Activated naive CD4-positive, alpha-beta T cell treated with anti-CD3 and anti-CD28 coated beads, Interleukin-2, amount 10 ng/mL, durations not matched to agents 7 days and 5 days (primary cell): ENCODE measurements at regions not wholly inside any gene's neighbourhood (a gene's known extent, or its start where the extent isn't known, plus 50 kb on each side); places are given as distances from the start of the nearest gene placed in this dataset.
"Not testable (repeated sequence)": the region's sequence is repeated elsewhere in the genome, so short reads cannot be mapped to it uniquely, and the experiment has no call there.

Experiments
- CTCF ChIA-PET: fragments of 350-600 bp; sonication (Branson Sonifier 250); formaldehyde crosslinking; loops from one replicate; lab custom pipeline; 2021; ENCODE audit warnings: antibody characterized with exemption; lab: Charles Lee
- DNase-seq: peaks from one replicate; pipeline ENCODE4 v3.0.0-alpha.2; 2020
- H3K27ac Mint-ChIP-seq: one replicate; pipeline ENCODE4 v1.8.0; 2021; ENCODE audit warnings: mild to moderate bottlenecking, moderate library complexity, mixed read lengths
- H3K27me3 Mint-ChIP-seq: one replicate; pipeline ENCODE4 v1.8.0; 2021; ENCODE audit warnings: mild to moderate bottlenecking, mixed read lengths
- H3K36me3 Mint-ChIP-seq: one replicate; pipeline ENCODE4 v1.8.0; 2021; ENCODE audit warnings: mixed read lengths
- H3K4me1 Mint-ChIP-seq: one replicate; pipeline ENCODE4 v1.8.0; 2021; ENCODE audit warnings: mixed read lengths
- H3K4me3 Mint-ChIP-seq: one replicate; pipeline ENCODE4 v1.8.0; 2021; ENCODE audit warnings: mild to moderate bottlenecking, moderate library complexity, mixed read lengths
- H3K9me3 Mint-ChIP-seq: one replicate; pipeline ENCODE4 v1.8.0; 2021; ENCODE audit warnings: mixed read lengths

DNA sequence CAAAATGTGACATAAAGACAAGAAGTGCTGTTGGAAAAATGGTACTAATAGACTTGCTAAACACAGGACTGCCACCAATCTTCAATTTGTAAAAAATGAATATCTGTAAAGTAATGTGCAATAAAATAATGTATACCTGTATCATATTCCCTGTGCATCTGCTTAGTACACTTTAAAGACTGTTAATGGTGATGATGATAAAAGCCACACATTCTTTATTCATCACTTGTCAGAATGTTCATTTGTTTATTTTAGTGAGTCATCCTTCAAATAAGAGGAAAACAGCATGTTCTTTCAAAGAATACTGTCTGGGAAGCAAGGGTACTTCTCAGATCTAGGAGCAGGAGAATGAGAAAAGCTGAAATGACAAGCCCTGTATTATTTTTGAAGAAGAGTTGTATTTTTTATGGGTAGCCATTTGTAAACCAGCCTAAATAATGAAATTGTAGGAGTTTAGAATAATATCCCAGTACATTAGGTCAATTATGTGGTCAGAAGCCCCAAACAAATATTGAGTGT, 78.3 kb upstream of the PSMA6 start:
- H3K4me1 Mint-ChIP-seq: peaks cover 27% of the 10 kb centered on the region
- no peak for DNase-seq
- no peak overlapping the region for H3K27ac Mint-ChIP-seq
- CTCF ChIA-PET: interaction anchor here (1.3 to 2.3 kb wide), 5 partner anchors 12 to 205 kb away, joined by 3 to 20 read pairs (median 6); partner anchors contain the start of gene NFKBIA
- H3K4me3 Mint-ChIP-seq: no peak overlapping the region
- no peaks in the 10 kb centered on the region for H3K27me3 Mint-ChIP-seq
- H3K9me3 Mint-ChIP-seq: no peaks in the 10 kb centered on the region
- H3K36me3 Mint-ChIP-seq: peaks cover 15% of the 10 kb centered on the region

DNA sequence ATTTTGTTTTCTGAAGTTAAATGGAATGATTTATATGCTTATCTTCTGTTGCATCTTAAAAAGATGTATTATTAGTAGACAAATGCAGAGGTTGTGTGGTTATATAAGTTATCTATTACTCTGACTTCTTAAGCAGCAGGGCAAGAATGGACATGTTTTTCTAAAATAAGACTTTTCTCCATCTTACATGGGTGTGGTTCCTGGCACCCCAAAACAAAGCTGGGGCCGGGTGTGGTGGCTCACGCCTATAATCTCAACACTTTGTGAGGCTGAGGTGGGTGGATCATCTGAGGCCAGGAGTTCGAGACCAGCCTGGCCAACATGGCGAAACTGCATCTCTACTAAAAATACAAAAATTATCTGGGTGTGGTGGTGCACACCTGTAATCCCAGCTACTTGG, 77.8 kb upstream of the PSMA6 start:
- H3K27ac Mint-ChIP-seq, DNase-seq, H3K4me3 Mint-ChIP-seq, H3K27me3 Mint-ChIP-seq, H3K9me3 Mint-ChIP-seq: not testable (repeated sequence)
- CTCF ChIA-PET: interaction anchor here (0.7 to 2.3 kb wide), 16 partner anchors 11 to 206 kb away, joined by 3 to 20 read pairs (median 4); partner anchors contain the start of gene NFKBIA
- peaks cover 15% of the 10 kb centered on the region for H3K36me3 Mint-ChIP-seq
- H3K4me1 Mint-ChIP-seq: peaks cover 27% of the 10 kb centered on the region

DNA sequence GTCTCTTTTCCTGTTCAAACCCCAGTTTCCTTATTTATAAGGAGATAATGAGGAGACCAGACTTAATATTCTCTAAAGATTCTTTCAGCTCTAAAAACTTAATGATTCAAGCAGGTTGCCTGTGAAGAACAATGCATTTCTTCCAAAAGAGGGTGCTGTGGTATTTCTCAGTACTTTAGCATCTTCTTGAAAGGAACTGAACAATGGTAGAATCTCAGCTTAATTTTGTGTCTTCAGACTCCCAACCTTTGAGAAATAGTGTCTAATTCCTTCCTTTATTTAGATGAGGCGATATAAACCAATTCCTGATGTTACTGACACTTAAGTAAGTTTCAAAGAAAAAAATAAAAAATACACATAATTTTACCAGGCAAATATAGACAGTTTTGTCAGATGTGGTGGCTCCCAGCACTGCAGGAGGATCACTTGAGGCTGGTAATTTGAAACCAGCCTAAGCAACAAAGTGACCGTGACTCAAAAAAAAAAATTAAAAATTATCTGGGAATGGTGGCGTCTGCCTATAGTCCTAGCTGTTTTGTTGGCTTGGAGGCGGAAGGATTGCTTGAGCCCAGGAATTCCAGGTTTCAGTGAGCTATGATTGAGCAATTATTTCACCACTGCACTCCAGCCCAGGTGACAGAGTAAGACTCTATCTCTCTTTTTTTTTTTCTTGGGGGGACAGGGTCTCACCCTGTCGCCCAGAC, 76.9 kb upstream of the PSMA6 start:
- no peak for DNase-seq
- H3K27me3 Mint-ChIP-seq: no peaks in the 10 kb centered on the region
- H3K9me3 Mint-ChIP-seq: no peaks in the 10 kb centered on the region
- H3K27ac Mint-ChIP-seq: no peak overlapping the region
- H3K4me3 Mint-ChIP-seq: no peak overlapping the region
- H3K36me3 Mint-ChIP-seq: peaks cover 18% of the 10 kb centered on the region
- H3K4me1 Mint-ChIP-seq: peaks cover 24% of the 10 kb centered on the region
- CTCF ChIA-PET: interaction anchor here (0.6 to 2.3 kb wide), 23 partner anchors 10 to 449 kb away, joined by 3 to 20 read pairs (median 3); partner anchors contain the start of gene NFKBIA

DNA sequence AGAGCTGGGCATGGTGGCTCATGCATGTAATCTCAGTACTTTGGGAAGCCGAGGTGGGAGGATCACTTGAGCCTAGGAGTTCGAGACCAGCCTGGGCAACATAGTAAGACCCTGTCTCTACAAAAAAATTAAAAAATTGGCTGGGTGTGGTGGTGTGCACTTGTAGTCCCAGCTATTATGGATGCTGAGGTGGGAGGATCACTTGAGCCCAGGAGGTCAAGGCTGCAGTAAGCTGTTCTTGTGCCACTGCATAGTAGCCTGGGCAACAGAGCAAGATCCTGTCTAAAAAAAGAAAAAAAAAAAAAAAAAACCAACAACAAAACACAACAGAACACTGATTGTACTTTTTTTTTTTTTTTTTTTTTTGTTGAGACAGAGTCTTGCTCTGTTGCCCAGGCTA, 74.0 kb upstream of the PSMA6 start:
- H3K4me3 Mint-ChIP-seq, H3K27me3 Mint-ChIP-seq, H3K9me3 Mint-ChIP-seq, DNase-seq, H3K27ac Mint-ChIP-seq: not testable (repeated sequence)
- CTCF ChIA-PET: interaction anchor here (0.7 to 1.3 kb wide), 2 partner anchors 11 to 188 kb away, joined by 3 read pairs; no protein-coding TSS in a partner anchor
- H3K4me1 Mint-ChIP-seq: peaks cover 31% of the 10 kb centered on the region
- H3K36me3 Mint-ChIP-seq: peaks cover 26% of the 10 kb centered on the region

DNA sequence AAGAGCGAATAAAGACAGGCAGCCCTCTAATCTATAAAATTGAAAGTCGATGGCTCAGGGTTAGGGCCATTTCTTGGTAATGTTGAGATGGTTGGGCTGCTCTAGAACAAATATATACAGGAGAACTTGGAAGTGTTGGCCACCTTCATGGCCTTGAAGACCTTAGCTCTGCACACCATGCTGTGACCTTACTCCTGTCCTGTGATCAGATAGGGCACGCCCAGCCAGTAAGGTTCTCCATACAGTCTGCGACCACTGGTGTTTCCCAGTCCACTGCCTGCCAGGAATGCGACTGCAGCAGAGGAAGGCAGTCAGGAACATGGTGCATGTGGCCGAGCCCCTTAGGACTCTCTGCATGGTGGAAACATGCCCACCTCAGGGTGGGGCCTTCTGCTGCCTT, 73.2 kb upstream of the PSMA6 start:
- H3K4me1 Mint-ChIP-seq: peaks cover 25% of the 10 kb centered on the region
- H3K36me3 Mint-ChIP-seq: peaks cover 24% of the 10 kb centered on the region
- no peaks in the 10 kb centered on the region for H3K27me3 Mint-ChIP-seq
- CTCF ChIA-PET: no interaction called here
- no peak overlapping the region for H3K27ac Mint-ChIP-seq
- no peaks in the 10 kb centered on the region for H3K9me3 Mint-ChIP-seq
- H3K4me3 Mint-ChIP-seq: no peak overlapping the region
- no peak for DNase-seq

DNA sequence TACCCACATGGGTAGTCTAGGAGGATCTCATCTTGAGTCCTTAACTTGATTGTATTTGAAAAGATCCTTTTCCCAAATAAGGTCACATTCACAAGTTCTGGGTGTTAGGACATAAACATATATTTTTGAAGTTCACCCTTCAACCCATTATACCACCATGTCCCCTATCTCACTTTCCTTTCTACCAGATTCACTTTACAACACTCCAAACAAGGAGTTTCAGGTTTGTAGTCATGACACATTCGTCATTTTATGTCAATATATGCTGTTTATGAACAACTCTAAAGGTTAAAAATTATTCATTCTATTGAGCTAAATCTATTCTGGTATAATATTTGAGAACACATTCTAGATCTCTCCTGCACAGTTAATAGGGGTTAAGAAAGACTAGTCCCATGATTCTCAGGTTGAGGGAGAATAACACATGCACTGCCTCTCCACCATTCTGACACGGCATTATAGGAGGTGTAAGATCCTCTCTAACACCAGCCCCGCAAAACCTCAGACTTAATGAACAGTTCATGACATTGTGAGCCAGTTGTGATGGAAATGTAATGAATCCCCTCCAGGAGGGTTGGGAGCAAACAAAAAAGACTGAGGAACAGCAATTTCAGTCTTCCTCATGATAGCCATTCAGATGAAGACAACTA, 72.0 kb upstream of the PSMA6 start:
- Mint-ChIP-seq H3K9me3 (no peaks in the 10 kb centered on the region), H3K36me3 (peaks cover 21% of the 10 kb centered on the region), H3K27ac (no peak overlapping the region), H3K4me3 (no peak overlapping the region), H3K4me1 (peaks cover 14% of the 10 kb centered on the region), H3K27me3 (no peaks in the 10 kb centered on the region)
- no peak for DNase-seq
- CTCF ChIA-PET: no interaction called here

DNA sequence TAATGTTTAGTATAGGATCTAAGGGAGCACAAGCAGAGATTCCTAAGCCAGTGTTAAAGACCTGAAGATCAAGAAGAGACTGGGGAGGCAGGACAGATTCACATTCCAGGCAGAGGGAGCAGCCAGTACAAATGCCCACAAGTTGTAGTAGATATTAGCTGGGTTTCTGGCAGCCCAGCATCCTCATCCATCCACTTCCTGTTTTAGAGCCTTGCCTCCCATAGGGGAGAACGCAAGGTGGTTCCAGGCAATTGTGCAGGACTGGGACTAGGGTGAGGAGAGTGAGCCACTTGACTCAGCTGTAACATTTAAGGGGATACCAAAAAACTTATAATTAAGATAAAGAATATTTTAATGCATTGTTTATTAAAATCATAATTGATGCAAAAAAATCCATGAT, 71.3 kb upstream of the PSMA6 start:
- Mint-ChIP-seq H3K4me3 (no peak overlapping the region), H3K4me1 (peaks cover 12% of the 10 kb centered on the region), H3K36me3 (peaks cover 20% of the 10 kb centered on the region), H3K27me3 (no peaks in the 10 kb centered on the region), H3K9me3 (no peaks in the 10 kb centered on the region), H3K27ac (no peak overlapping the region)
- CTCF ChIA-PET: interaction anchor here (0.5 kb wide), 1 partner anchor 218 kb away, joined by 3 read pairs; no protein-coding TSS in a partner anchor
- no peak for DNase-seq

DNA sequence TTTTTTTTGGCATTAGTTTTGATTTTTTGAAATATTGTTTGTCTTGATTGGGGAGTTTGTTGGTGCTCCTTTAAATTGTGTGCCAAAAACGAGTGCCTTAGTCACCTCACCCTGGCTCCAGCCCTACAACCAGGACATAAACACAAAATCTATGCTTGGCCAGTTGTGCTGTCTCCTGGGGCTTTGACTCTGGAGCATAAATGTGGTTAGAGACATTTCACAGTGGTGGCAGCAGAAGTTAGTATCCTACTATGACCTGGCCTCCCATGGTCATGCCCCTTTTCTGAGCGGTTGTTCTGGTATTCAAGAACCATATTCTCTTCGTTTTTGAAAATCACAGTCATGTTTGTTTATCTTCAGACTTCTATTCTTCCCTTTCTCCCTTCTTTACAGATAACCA, 70.7 kb upstream of the PSMA6 start:
- H3K27ac Mint-ChIP-seq: no peak overlapping the region

DNA sequence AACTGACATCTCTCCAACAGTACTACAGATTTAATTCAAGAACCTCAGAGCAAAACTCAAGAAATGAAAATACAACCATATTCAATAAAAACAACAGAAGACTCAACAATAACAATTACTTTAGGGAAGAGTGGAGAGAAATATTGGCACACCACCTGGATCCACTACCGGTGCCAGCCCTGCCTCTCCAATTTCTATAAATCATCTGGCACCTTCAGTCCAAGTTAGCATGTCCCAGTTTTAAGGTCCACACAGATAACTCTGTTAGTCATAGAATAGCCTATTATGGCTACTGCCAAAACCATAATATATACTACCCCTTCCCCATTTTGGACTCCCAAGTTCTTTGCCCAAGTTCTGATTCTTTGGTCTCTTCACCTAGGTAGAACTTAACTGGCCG, 69.9 kb upstream of the PSMA6 start:
- H3K36me3 Mint-ChIP-seq: peaks cover 20% of the 10 kb centered on the region
- no peak overlapping the region for H3K27ac Mint-ChIP-seq
- H3K27me3 Mint-ChIP-seq: no peaks in the 10 kb centered on the region
- DNase-seq: no peak
- no peak overlapping the region for H3K4me3 Mint-ChIP-seq
- peaks cover 12% of the 10 kb centered on the region for H3K4me1 Mint-ChIP-seq
- CTCF ChIA-PET: no interaction called here
- H3K9me3 Mint-ChIP-seq: no peaks in the 10 kb centered on the region

More for the DNA sequence above, 70.7 kb upstream of the PSMA6 start:
- H3K9me3 Mint-ChIP-seq: no peaks in the 10 kb centered on the region
- H3K4me3 Mint-ChIP-seq: no peak overlapping the region
- H3K4me1 Mint-ChIP-seq: peaks cover 12% of the 10 kb centered on the region
- DNase-seq: no peak
- CTCF ChIA-PET: no interaction called here
- H3K27me3 Mint-ChIP-seq: no peaks in the 10 kb centered on the region
- H3K36me3 Mint-ChIP-seq: peaks cover 20% of the 10 kb centered on the region

DNA sequence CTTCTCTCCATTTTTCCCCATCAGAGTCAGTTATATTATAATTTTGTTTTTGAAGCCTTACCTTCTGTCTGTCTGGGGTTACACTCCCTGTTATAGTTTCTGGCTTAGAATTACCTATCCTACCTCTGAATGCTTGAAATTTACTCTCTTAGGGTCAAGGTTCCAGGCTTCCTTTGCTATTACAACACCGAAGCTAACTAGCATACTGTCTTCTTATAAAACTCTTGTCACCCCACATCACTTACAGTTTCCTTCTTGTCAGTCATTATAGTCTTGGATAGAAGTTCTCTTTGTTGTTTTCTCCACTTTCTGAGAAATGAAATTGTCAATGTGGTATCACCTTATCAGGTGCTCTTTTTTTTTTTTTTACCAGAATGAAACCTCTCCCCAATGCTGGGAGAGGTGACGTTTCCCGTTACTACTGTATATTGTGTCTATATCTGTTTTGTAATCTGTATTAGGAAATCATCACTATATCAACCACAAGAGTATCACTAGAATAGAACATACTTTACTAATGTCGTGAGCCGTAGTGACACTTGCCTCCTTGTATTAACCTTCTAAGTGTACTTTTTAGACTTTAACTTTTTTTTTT, 69.2 kb upstream of the PSMA6 start:
- CTCF ChIA-PET: interaction anchor here (1.2 kb wide), 1 partner anchor 496 kb away, joined by 3 read pairs; no protein-coding TSS in a partner anchor
- no peaks in the 10 kb centered on the region for H3K27me3 Mint-ChIP-seq
- DNase-seq: no peak
- peak overlapping the region; percentile 71 for H3K27ac Mint-ChIP-seq
- H3K4me3 Mint-ChIP-seq: no peak overlapping the region
- peaks cover 17% of the 10 kb centered on the region for H3K36me3 Mint-ChIP-seq
- no peaks in the 10 kb centered on the region for H3K9me3 Mint-ChIP-seq
- peaks cover 12% of the 10 kb centered on the region for H3K4me1 Mint-ChIP-seq

DNA sequence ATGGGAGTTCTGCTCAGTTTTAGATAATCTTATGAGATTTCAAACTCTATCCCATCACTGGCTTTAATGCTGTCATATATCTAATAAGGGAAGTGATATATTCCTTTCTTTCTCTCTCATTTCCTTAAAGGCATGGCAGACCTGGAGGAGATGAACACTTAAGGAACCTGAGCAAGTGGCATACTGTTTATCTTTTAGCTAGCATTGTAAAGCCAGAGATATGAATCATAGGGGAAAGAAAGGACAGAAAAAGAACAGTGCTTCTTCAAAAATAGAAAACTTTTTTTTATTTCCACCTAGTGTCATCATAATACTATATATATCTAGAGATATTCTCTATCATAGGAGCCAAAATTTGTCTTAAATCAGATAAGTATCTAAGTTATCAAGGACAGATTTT, 68.3 kb upstream of the PSMA6 start:
- CTCF ChIA-PET: interaction anchor here (0.6 to 3.2 kb wide), 6 partner anchors 41 to 495 kb away, joined by 3 to 11 read pairs (median 4); no protein-coding TSS in a partner anchor

DNA sequence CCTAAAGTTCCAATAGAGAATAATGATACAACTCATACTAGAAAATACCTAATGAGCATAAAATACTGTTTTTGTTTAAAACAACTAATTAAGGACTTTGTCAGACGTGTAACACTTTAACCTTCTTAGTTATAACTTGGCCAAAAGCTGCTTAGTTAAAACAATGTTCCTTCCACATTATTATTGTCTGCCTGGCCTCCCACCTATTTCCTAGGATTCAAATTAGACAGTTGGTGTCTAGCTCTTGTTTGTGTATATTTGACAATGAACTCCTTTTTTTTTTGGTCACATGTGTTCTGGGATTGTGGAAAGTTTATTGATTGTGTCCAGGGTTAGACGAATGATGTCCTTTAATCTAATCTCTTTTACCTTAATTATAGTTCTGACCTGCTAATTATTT, 67.6 kb upstream of the PSMA6 start:
- Mint-ChIP-seq H3K4me3 (no peak overlapping the region), H3K27me3 (no peaks in the 10 kb centered on the region), H3K4me1 (peaks cover 16% of the 10 kb centered on the region), H3K27ac (no peak overlapping the region), H3K9me3 (no peaks in the 10 kb centered on the region), H3K36me3 (peaks cover 14% of the 10 kb centered on the region)
- no peak for DNase-seq
- CTCF ChIA-PET: interaction anchor here (0.6 to 3.2 kb wide), 6 partner anchors 10 to 197 kb away, joined by 3 to 12 read pairs (median 6); no protein-coding TSS in a partner anchor

More for the DNA sequence above, 68.3 kb upstream of the PSMA6 start:
- no peak overlapping the region for H3K4me3 Mint-ChIP-seq
- no peaks in the 10 kb centered on the region for H3K27me3 Mint-ChIP-seq
- peaks cover 12% of the 10 kb centered on the region for H3K4me1 Mint-ChIP-seq
- no peak overlapping the region for H3K27ac Mint-ChIP-seq
- H3K36me3 Mint-ChIP-seq: peaks cover 14% of the 10 kb centered on the region
- no peaks in the 10 kb centered on the region for H3K9me3 Mint-ChIP-seq
- DNase-seq: no peak

DNA sequence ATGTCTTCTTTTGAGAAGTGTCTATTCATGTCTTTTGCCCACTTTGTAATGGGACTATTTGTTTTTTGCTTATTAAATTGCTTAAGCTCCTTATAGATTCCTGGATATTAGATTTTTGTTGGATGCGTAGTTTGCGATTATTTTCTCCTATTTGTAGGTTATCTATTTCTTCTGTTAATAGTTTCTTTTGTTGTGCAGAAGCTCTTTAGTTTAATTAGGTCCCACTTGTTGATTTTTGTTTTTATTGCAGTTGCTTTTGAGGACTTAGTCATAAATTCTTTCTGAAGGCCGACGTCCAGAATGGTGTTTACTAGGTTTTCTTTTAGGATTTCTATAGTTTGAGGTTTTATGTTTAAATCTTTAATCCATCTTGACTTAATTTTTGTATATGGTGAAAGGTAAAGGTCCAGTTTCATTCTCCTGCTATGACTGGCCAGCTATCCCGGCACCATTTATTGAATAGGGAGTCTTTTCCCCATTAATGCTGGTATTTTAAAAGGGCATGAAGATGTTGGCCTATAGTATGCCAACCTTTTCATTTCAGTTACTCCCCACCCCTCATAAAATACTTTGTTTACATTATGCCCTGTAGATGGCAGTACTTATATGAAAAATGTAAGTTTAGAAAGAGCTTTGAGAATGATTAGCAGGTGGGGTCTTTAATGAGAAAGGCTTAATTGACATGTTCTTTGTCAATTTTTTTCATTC, 62.9 kb upstream of the PSMA6 start:
- no peaks in the 10 kb centered on the region for H3K9me3 Mint-ChIP-seq
- no peaks in the 10 kb centered on the region for H3K27me3 Mint-ChIP-seq
- H3K4me3 Mint-ChIP-seq: no peak overlapping the region
- no peaks in the 10 kb centered on the region for H3K36me3 Mint-ChIP-seq
- no peak for DNase-seq
- no peak overlapping the region for H3K27ac Mint-ChIP-seq
- CTCF ChIA-PET: interaction anchor here (0.6 to 7.5 kb wide), 25 partner anchors 11 to 514 kb away, joined by 3 to 65 read pairs (median 3); partner anchors contain the start of gene NFKBIA
- peaks cover 20% of the 10 kb centered on the region for H3K4me1 Mint-ChIP-seq
